H1 (cell line): ENCODE measurements at regions not wholly inside any gene's neighbourhood (a gene's known extent, or its start where the extent isn't known, plus 50 kb on each side); places are given as distances from the start of the nearest gene placed in this dataset.

Experiments used
- CTCF ChIA-PET: fragments of 300-600 bp; sonication (Branson Sonifier 250); formaldehyde crosslinking; loops from one replicate; lab custom pipeline; 2021; ENCODE audit not compliant: partially characterized antibody; lab: Charles Lee
- POLR2A ChIA-PET: fragments of 300-600 bp; sonication (Branson Sonifier 250); formaldehyde crosslinking; loops from one replicate; lab custom pipeline; 2021; ENCODE audit warnings: inconsistent platforms; ENCODE audit not compliant: partially characterized antibody; lab: Charles Lee
- DNase-seq, 2 experiments: peaks; one replicate each; pipeline versions ENCODE4 v3.0.0 to v3.0.0-alpha.2; 2010 to 2022; ENCODE audit warnings: low spot score in 2 of 2, low read depth in 1 of 2, mixed read lengths in 1 of 2
- FAIRE-seq: peaks from 2 replicates; lab custom pipeline; 2011; peaks lifted over from hg19 to GRCh38; lab: Jason Lieb, UNC
- H2AFZ ChIP-seq: 2 replicates; pipeline ENCODE4 v1.8.1; 2012; ENCODE audit warnings: low read length, inconsistent platforms
- H2AK5ac ChIP-seq: 2 replicates; pipeline ENCODE4 v1.6.1; 2013; ENCODE audit warnings: low read depth, low read length
- H2BK120ac ChIP-seq: replicated peaks from 2 replicates; pipeline ENCODE3; 2013; ENCODE audit warnings: low read depth, low read length, inconsistent platforms
- H2BK12ac ChIP-seq: 2 replicates; pipeline ENCODE4 v1.6.1; 2013; ENCODE audit warnings: low read depth, low read length
- H2BK15ac ChIP-seq: 2 replicates; pipeline ENCODE4 v1.6.1; 2013; ENCODE audit warnings: low read length
- H2BK20ac ChIP-seq: 2 replicates; pipeline ENCODE4 v1.6.1; 2013; ENCODE audit warnings: low read length
- H2BK5ac ChIP-seq: 2 replicates; pipeline ENCODE4 v1.6.1; 2013; ENCODE audit warnings: low read depth, low read length
- H3K14ac ChIP-seq: 2 replicates; pipeline ENCODE4 v1.6.1; 2013; ENCODE audit warnings: inconsistent platforms; ENCODE audit not compliant: insufficient read length
- H3K18ac ChIP-seq: 2 replicates; pipeline ENCODE4 v1.6.1; 2013; ENCODE audit warnings: low read length; ENCODE audit errors: extremely low read depth
- H3K23ac ChIP-seq: 2 replicates; pipeline ENCODE4 v1.6.1; 2013; ENCODE audit warnings: inconsistent platforms; ENCODE audit not compliant: insufficient read length
- H3K23me2 ChIP-seq: 2 replicates; pipeline ENCODE4 v1.6.1; 2013; ENCODE audit warnings: low read depth, low read length
- H3K27ac ChIP-seq: 2 replicates; pipeline ENCODE4 v1.6.1; 2011; ENCODE audit warnings: low read depth, low read length, inconsistent platforms
- H3K27me3 ChIP-seq, 4 experiments: replicated peaks in 1 of 4; 1 replicate in 1 of 4; 2 replicates in 3 of 4; pipeline versions ENCODE4 v1.6.1 to v1.8.1; 2011 to 2013; ENCODE audit warnings: low read length in 3 of 4, mild to moderate bottlenecking in 3 of 4, inconsistent platforms in 2 of 4, mixed read lengths in 2 of 4, moderate library complexity in 1 of 4; ENCODE audit not compliant: control insufficient read depth in 3 of 4, insufficient read depth in 3 of 4; ENCODE audit errors: extremely low read depth in 1 of 4
- H3K36me3 ChIP-seq, 4 experiments: 2 replicates each; pipeline versions ENCODE4 v1.6.1 to v1.8.1; 2011 to 2013; ENCODE audit warnings: mild to moderate bottlenecking in 4 of 4, low read length in 3 of 4, moderate library complexity in 2 of 4, control low read depth in 1 of 4, inconsistent platforms in 1 of 4; ENCODE audit not compliant: insufficient read depth in 4 of 4, control insufficient read depth in 2 of 4
- H3K4ac ChIP-seq: replicated peaks from 2 replicates; pipeline ENCODE3; 2013; ENCODE audit warnings: low read length, low read depth, mixed read lengths, inconsistent platforms; ENCODE audit not compliant: insufficient read length
- H3K4me1 ChIP-seq, 4 experiments: replicated peaks in 1 of 4; 1 replicate in 1 of 4; 2 replicates in 3 of 4; pipeline versions ENCODE4 v1.6.1 to v1.8.1; 2011 to 2013; ENCODE audit warnings: low read length in 3 of 4, inconsistent platforms in 2 of 4, mixed read lengths in 1 of 4; ENCODE audit not compliant: insufficient read depth in 4 of 4, control insufficient read depth in 3 of 4
- H3K4me2 ChIP-seq, 2 experiments: 2 replicates each; pipeline versions ENCODE4 v1.6.1 to v1.8.1; 2011 to 2013; ENCODE audit warnings: low read depth in 2 of 2, low read length in 2 of 2, control low read depth in 1 of 2, inconsistent platforms in 1 of 2, mild to moderate bottlenecking in 1 of 2; ENCODE audit not compliant: insufficient read depth in 1 of 2
- H3K4me3 ChIP-seq, 4 experiments: fragments of 200-600, 300-600 bp in 1 of 4; sonication (generic), shearing (Covaris generic), sonication (Bioruptor Twin) in 1 of 4; 2 replicates each; pipeline versions ENCODE4 v1.5.1 to v1.8.1; 2011 to 2016; ENCODE audit warnings: low read length in 4 of 4, low read depth in 3 of 4, control low read depth in 2 of 4, inconsistent platforms in 2 of 4, mild to moderate bottlenecking in 2 of 4, mixed read lengths in 1 of 4, moderate library complexity in 1 of 4; ENCODE audit not compliant: insufficient read depth in 2 of 4; ENCODE audit errors: extremely low read depth in 1 of 4
- H3K56ac ChIP-seq: replicated peaks from 2 replicates; pipeline ENCODE3; 2013; ENCODE audit warnings: low read depth, mild to moderate bottlenecking, mixed read lengths, low read length, inconsistent platforms; ENCODE audit not compliant: insufficient read length
- H3K79me1 ChIP-seq: 2 replicates; pipeline ENCODE4 v1.6.1; 2013; ENCODE audit warnings: low read depth, low read length, control low read depth
- H3K79me2 ChIP-seq, 2 experiments: 2 replicates each; pipeline versions ENCODE4 v1.6.1 to v1.8.1; 2012 to 2013; ENCODE audit warnings: low read length in 2 of 2, mild to moderate bottlenecking in 2 of 2, inconsistent platforms in 1 of 2; ENCODE audit not compliant: insufficient read depth in 2 of 2, control insufficient read depth in 1 of 2
- H3K9ac ChIP-seq, 4 experiments: replicated peaks in 1 of 4; 1 replicate in 1 of 4; 2 replicates in 3 of 4; pipeline versions ENCODE4 v1.6.1 to v1.8.1; 2011 to 2013; ENCODE audit warnings: low read depth in 3 of 4, low read length in 3 of 4, control low read depth in 2 of 4, mild to moderate bottlenecking in 2 of 4, moderate library complexity in 2 of 4, inconsistent platforms in 1 of 4; ENCODE audit errors: extremely low read depth in 1 of 4
- H3K9me3 ChIP-seq, 2 experiments: 2 replicates each; pipeline versions ENCODE4 v1.6.1 to v1.8.1; 2012 to 2013; ENCODE audit warnings: mild to moderate bottlenecking in 2 of 2, moderate library complexity in 2 of 2, control low read depth in 1 of 2, inconsistent platforms in 1 of 2, low read depth in 1 of 2, low read length in 1 of 2, mixed read lengths in 1 of 2; ENCODE audit not compliant: insufficient read depth in 2 of 2
- H4K20me1 ChIP-seq, 2 experiments: replicated peaks in 1 of 2; 2 replicates each; pipeline versions ENCODE3 to v1.8.1; 2011 to 2013; ENCODE audit warnings: inconsistent platforms in 2 of 2, low read length in 2 of 2, mild to moderate bottlenecking in 1 of 2; ENCODE audit not compliant: insufficient read depth in 2 of 2, control insufficient read depth in 1 of 2
- H4K5ac ChIP-seq: 2 replicates; pipeline ENCODE4 v1.6.1; 2013; ENCODE audit warnings: low read length, low read depth, mixed read lengths, inconsistent platforms; ENCODE audit not compliant: insufficient read length
- H4K8ac ChIP-seq: 2 replicates; pipeline ENCODE4 v1.8.0; 2013; ENCODE audit warnings: mild to moderate bottlenecking, moderate library complexity, low read length, inconsistent platforms; ENCODE audit not compliant: insufficient read depth; ENCODE audit errors: extremely low read depth
- H4K91ac ChIP-seq: replicated peaks from 2 replicates; pipeline ENCODE3; 2013; ENCODE audit warnings: low read length, mixed read lengths, inconsistent platforms; ENCODE audit not compliant: insufficient read length
- BRCA1 ChIP-seq: IDR thresholded peaks from 2 replicates; pipeline ENCODE4 v1.6.1; 2012; ENCODE audit warnings: low read depth, low read length, improper control_type of control experiment
- WGBS, 2 experiments: shearing (Covaris generic) in 1 of 2; methylation state at CpG; one replicate each; pipeline versions ENCODE4 v1.1.6 to v1.1.7; 2013 to 2015; ENCODE audit warnings: low lambda C conversion rate in 2 of 2, mixed read lengths in 2 of 2, inconsistent platforms in 1 of 2, low coverage in 1 of 2, missing lambda C conversion rate in 1 of 2; ENCODE audit not compliant: insufficient replicate concordance in 2 of 2, insufficient coverage in 1 of 2, insufficient read length in 1 of 2; ENCODE audit errors: extremely low coverage in 1 of 2, missing lambda C conversion rate in 1 of 2; 5-methylcytosine and 5-hydroxymethylcytosine counted together

DNA sequence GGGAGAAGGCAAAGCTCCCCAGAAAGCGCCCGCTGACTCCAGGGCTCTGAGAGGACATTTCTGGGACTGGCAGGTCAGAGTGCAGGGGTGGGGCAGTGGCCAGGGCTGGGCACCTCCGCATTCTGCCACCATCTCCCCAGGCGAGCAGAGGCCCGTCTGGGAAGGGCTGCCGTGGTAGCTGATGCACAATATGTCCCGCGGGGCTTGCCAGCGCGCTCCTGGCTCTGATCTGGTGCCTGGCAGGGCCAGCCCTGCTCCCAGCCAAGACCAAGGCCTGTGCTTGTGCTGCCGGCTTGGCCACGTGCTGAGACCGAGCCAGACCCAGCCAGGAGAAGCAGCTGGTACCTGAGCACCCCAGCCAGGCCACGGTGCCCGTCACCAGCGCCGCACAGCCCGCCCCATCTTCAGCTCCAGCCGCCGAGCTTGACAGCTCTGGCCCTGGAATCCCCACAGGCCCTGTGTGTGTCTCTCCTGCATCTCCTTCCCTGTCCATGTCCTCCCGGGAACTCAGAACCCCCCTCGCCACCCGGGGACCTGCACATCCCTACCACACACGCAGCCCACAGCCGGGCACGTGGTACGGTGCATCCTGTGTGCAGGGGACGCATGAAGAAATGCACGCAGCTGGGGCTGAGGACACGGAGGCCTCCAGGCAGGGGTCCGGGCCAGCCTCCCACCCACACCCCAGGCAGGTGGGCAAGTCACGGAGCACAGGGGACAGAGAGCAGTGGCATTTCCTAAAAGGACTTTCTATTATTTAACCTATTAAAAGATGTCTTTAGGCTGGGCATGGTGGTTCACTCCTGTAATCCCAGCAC, 68.6 kb upstream of the C14orf180 start:
- Histone ChIP-seq H4K8ac (no peak overlapping the region), H3K14ac (no peak overlapping the region), H2AFZ (no peak overlapping the region), H3K56ac (no peak overlapping the region), H3K27ac (no peak overlapping the region), H3K36me3 (no peaks in the 10 kb centered on the region), H2BK5ac (no peak overlapping the region), H3K79me1 (no peaks in the 10 kb centered on the region), H3K4me1 (no peaks in the 10 kb centered on the region; a peak in 1 of 7 replicates)
- FAIRE-seq, result no peak
- CTCF ChIA-PET, result interaction anchor here (0.8 to 1.8 kb wide), 8 partner anchors 10 to 373 kb away, joined by 3 to 8 read pairs (median 4); no protein-coding TSS in a partner anchor
- TF ChIP-seq BRCA1, result no peak
- TF ChIP-seq, all 59 proteins: peak for 0
- Histone ChIP-seq H2BK20ac (no peak overlapping the region), H3K4me3 (no peak overlapping the region), H2BK12ac (no peak overlapping the region), H3K9me3 (peaks cover 0 to 3% of the 10 kb centered on the region in 2 experiments; a peak in 1 of 4 replicates), H4K91ac (no peak overlapping the region), H3K4me2 (no peak overlapping the region), H3K18ac (no peak overlapping the region), H3K9ac (no peak overlapping the region), H2BK120ac (no peak overlapping the region), H3K27me3 (no peaks in the 10 kb centered on the region), H4K5ac (no peak overlapping the region), H3K23ac (no peak overlapping the region), H2AK5ac (no peak overlapping the region), H3K4ac (no peak overlapping the region), H2BK15ac (no peak overlapping the region), H3K23me2 (no peaks in the 10 kb centered on the region), H3K79me2 (no peaks in the 10 kb centered on the region), H4K20me1 (no peaks in the 10 kb centered on the region)
- WGBS, 2 experiments, result 92% methylated on average over 31 of the region's 32 CpGs; no CpG with 5 or more reads in 1 of the 2 experiments
- DNase-seq, result peak in 1 of 2 experiments; percentile 42
- POLR2A ChIA-PET, result no interaction called here
